ENCODE measurements at regions not wholly inside any gene's neighbourhood (a gene's known extent, or its start where the extent isn't known, plus 50 kb on each side); places are given as distances from the start of the nearest gene placed in this dataset.

DNA sequence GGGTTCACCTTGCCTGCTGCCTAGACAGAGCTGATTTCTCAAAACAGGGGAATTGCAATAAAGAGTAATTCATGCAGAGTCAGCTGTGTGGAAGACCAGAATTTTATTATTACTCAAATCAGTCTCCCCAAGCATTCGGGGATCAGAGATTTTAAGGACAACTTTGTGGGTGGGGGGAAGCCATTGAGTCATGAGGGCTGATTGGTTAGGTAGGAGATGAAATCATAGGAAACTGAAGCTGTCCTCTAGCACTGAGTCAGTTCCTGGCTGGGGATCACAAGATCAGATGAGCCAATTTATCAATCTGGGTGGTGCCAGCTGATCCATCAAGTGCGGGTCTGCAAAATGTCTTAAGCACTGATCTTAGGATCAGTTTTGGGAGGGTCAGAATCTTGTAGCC is 159.1 kb upstream of the MAP1B start:
- DNase-seq (ENCODE audit: low spot score) = no peak

DNA sequence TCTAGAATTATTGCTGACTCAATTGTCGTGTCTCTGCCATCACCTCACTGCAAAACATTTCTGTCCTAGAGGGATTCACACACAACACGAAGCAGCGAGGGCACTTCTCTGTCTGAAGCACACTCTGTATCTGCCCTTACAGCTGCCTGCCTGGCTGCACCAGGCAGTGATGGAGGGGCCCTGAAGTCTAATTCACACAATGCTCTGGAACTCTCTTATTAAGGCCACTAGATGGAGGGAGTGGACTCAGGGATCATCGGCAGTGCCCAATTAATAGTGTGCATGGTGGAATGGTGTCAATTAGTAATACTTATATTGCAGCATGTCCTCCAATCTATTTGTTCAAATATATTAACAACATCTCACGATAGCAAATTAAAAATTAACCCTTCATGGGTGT is 157.5 kb upstream of the MAP1B start:
- no peak for DNase-seq (ENCODE audit: low spot score)

- DNase-seq (ENCODE audit: low spot score) = no peak
These were observed 153.4 kb upstream of the MAP1B start for GRCh38 chr5:71953866-71954265.

DNA sequence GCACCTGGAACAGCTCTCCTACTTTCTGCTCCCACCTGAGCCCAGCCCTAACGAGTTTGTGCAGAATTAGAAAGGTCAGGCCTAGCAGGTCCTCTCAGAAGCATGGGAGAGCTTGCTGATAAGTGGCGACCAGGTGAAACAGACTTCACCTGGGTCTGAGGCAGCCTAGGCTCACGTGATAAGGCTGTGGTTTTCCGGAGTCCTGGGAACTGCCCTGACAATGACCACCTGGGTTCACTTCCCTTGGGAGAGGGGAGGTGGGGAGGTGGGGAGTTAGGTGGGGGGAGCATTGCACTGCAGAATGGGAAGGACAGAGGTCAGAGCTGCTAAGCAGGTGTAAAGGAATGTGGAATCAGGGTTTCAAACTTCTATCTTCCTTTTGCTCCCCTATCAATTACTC is 152.9 kb upstream of the MAP1B start:
- no peak for DNase-seq (ENCODE audit: low spot score)

DNA sequence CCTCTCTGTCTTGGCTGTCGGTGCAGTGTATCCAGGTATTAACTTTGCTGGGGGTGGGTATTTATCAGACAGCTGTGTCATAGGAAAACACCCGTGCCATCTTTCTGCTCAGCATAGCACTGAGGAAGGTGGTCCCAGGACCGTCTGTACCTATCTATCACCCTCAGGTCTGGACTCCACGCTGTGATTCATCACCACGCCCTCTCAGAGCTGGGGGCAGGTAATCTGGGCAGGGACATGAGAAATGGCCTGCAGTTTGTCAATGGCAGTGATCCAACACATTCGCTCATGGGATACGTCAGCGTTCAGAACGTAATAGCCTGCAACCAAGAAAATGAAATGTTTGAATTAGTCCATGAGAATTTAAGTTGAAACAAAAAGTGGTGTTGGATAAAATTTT is 151.6 kb upstream of the MAP1B start:
- DNase-seq (ENCODE audit: low spot score) = no peak

- no peak for DNase-seq (ENCODE audit: low spot score)
These were observed 149.9 kb upstream of the MAP1B start for GRCh38 chr5:71957292-71957898.

DNA sequence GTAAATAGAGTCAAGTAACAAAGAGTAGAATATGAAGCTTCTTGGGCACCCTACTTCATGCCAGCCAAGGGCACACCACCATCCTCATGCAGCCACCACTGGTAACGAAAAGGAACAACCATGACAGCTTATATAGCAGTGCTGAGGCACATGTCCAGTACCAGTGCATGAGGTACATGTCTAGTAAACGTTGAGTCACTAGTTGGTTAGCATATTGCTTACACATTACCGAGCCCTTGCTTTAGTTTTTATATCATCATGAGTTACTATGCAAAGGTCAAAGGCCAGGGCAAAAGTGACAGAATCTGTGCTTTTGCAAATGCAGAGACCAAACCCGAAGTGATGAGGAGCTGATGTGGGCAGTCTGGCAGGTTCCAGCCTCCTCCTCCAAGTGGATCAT is 147.1 kb upstream of the MAP1B start:
- DNase-seq (ENCODE audit: low spot score) = no peak

DNA sequence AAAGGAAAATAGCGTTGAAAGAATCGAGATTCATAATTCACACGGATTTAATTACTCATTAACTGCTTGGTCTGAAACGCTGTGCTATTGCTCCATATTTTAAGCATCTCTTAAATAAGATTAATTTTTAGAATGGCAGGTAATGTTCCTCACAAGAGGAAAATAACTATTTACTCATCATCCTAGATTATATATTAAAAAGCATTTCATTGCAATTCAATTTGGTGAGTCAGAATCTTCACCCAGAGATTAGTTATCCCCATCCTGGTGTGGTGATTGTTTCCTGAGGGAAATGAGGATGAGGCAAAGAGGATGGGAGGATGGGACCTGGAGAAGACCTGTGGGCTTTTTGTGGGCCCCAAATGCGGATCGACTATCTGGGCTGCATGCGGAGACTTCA is 145.5 kb upstream of the MAP1B start:
- DNase-seq (ENCODE audit: low spot score) = no peak

DNA sequence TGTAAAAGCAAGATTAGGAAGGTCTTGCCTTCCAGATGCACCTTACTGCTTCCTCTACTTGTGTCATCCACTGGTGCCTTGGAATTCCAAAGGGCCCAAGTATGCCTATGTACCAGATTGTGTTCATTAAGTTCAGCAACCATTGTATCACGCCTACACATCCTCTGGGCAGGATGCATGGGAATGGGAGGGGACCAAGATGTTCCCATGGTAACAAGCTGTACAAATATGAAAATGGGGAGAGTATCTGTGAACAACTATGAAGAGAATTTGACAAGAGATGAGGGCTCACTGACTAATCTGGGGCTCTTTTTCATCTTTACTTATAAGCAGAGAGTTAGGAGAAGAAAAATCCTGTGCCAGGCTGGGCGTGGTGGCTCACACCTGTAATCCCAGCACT is 137.8 kb upstream of the MAP1B start:
- DNase-seq (ENCODE audit: low spot score) = no peak

DNA sequence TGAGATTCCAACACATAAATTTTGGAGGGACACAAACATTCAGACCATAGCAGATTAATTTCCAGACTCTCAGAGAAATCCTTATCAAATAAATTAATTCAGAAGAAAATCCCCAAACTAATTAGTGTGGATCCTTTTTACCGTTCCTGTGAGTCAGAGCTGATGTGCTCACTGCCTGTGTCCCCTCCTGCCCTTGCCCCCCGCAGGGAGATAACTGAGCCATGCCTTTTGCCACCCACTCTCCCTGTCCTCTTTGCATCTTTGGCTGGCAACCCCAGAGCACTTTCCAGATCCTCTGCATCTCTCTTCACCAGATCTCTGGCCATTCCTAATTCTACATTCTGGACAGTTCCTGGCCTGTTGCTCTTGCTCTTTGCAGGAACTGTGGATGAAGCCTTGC is 135.4 kb upstream of the MAP1B start:
- no peak for DNase-seq (ENCODE audit: low spot score)

- DNase-seq (ENCODE audit: low spot score) = no peak
These were observed 134.3 kb upstream of the MAP1B start for GRCh38 chr5:71972777-71973473.

- DNase-seq (ENCODE audit: low spot score) = no peak
These were observed 133.7 kb upstream of the MAP1B start for GRCh38 chr5:71973563-71973962.

- DNase-seq (ENCODE audit: low spot score) = no peak
These were observed 133.1 kb upstream of the MAP1B start for GRCh38 chr5:71974165-71974564.

GRCh38 chr5:71974622-71975021 is 132.7 kb upstream of the MAP1B start:
- DNase-seq (ENCODE audit: low spot score) = no peak

- DNase-seq (ENCODE audit: low spot score) = no peak
These were observed 130.8 kb upstream of the MAP1B start for GRCh38 chr5:71976449-71976848.

DNA sequence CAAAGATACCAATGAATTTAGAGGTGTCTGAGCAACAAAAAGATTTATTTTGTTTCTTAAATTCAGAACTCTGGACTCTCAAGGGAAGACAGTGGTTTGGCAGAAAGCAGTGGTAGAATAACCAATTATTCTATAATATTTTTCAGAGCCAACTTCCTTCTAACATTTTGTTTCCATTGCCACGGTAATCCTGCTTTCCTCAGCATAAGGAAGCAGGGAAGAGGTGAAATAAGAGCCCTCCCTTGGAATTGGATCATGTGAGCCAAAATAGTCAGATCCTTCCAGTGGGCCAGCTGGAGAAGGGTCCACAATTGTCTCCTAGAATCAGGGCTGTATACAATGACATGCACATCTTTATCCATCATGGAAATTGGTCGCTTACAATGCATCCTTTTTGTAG is 130.0 kb upstream of the MAP1B start:
- no peak for DNase-seq (ENCODE audit: low spot score)

- DNase-seq (ENCODE audit: low spot score) = no peak
These were observed 129.1 kb upstream of the MAP1B start for GRCh38 chr5:71978216-71978615.

GRCh38 chr5:71982717-71983395 is 124.4 kb upstream of the MAP1B start:
- no peak for DNase-seq (ENCODE audit: low spot score)

DNA sequence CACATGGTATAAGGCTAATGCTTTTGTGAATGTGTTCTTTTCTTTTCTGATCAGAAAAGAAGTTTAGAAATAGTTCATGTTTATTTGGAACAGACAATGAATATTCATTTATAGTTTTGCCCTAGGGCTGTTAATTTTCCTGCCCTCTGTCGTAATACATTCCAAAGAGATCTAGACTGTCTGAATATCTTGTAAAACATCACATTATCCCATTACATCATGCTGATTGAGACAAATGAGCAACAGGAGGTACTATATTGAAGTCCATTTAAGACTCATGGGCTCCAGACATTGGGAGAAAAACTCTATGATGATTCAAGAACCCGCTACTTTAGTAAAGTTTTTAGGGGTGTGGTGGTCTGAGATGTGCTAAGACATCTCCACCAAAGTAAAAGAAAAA is 121.2 kb upstream of the MAP1B start:
- DNase-seq (ENCODE audit: low spot score) = no peak

- DNase-seq (ENCODE audit: low spot score) = no peak
These were observed 118.5 kb upstream of the MAP1B start for GRCh38 chr5:71988808-71989207.

DNA sequence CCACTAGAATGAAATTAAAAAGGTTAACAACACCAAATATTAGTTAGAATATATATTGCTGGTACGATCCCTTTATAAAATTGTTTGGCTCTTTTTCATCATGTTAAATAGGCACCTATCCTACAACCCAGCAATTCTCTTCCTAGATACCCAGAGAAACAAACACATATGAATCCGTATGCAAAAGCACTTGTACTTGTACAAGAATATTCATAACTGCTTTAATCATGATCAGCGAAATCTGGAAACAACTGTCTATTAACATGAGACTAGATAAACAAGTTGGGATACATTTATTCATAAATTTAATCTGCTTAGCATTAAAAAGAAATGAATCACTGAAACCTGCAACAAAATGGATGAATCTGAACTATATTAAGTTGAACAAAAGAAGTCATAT is 113.7 kb upstream of the MAP1B start:
- DNase-seq (ENCODE audit: low spot score) = no peak

DNA sequence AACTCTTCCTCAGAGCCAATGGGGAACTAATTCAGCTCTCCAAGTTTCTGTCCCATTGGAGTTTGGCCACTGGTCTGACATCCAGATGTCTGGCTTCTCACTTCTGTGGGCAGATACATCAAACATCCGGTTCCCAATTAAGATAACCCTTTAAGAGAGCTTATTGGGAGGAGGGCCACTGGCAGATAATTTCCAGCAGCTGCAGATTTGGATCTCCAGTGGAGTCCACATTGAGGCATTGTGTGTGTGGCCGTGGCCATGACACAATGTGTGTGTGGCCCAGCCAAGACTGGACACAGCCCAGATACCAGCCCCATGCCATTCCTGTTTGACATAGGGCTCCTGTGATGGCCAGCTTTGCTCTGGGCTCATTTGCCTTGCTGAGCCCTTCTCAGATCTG is 110.5 kb upstream of the MAP1B start:
- no peak for DNase-seq (ENCODE audit: low spot score)

DNA sequence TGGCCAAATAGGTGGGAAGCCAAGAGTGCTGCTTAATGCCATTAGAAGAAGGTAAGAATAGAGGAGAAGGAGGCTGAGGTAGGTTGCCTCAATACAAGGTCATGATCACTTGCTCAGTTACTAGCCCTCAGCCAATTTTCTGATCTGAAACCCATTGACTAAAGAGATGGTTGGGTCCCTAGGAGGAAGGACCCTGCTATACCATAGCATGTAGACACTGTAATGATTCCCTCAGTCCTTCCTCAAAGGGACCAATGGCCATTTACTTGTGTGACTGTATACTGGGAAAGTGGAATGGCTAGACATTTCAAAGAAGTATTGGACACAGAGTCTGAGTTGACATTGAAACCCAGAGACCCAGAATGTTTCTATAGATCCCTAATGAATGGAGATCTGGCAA is 108.5 kb upstream of the MAP1B start:
- DNase-seq (ENCODE audit: low spot score) = no peak

GRCh38 chr5:72000707-72001106 is 106.6 kb upstream of the MAP1B start:
- DNase-seq (ENCODE audit: low spot score) = no peak
